IMR-90 (cell line): ENCODE measurements at regions not wholly inside any gene's neighbourhood (a gene's known extent, or its start where the extent isn't known, plus 50 kb on each side); places are given as distances from the start of the nearest gene placed in this dataset.

ENCODE experiments used
- ATAC-seq: fragments of 200-7000 bp; cut with Tn5 transposase; 2 replicates; pipeline ENCODE4 v1.9.1; 2020; ENCODE audit warnings: low read depth, mild to moderate bottlenecking, moderate library complexity
- BruUV-seq: library from RNA; stranded (reverse); fragments of 400-500 nt; replicated peaks from 2 replicates; lab custom pipeline; 2021; lab: Mats Ljungman, UMichigan
- CTCF ChIA-PET: fragments of 300-600 bp; formaldehyde crosslinking; extraction: SDS; loops from one replicate; lab custom pipeline; 2021; ENCODE audit warnings: antibody characterized with exemption; lab: Yijun Ruan, JAX
- POLR2A ChIA-PET: fragments of 300-600 bp; sonication (Branson Sonifier 250); formaldehyde crosslinking; loops from one replicate; lab custom pipeline; 2022; ENCODE audit warnings: antibody characterized with exemption; ENCODE audit not compliant: unreplicated experiment; lab: Charles Lee
- DNase-seq: peaks from one replicate; pipeline ENCODE4 v3.0.0; 2013
- H2AFZ ChIP-seq: replicated peaks from 2 replicates; pipeline ENCODE3; 2013; ENCODE audit warnings: low read length, mild to moderate bottlenecking; ENCODE audit not compliant: poor library complexity
- H2AK5ac ChIP-seq: 2 replicates; pipeline ENCODE4 v1.6.1; 2013; ENCODE audit warnings: low read depth, low read length, inconsistent platforms
- H2AK9ac ChIP-seq: replicated peaks from 2 replicates; pipeline ENCODE3; 2013; ENCODE audit warnings: mild to moderate bottlenecking, low read depth, low read length, moderate library complexity; ENCODE audit not compliant: poor library complexity
- H2BK120ac ChIP-seq: 2 replicates; pipeline ENCODE4 v1.6.1; 2013; ENCODE audit warnings: low read depth, low read length, inconsistent platforms
- H2BK15ac ChIP-seq: 3 replicates; pipeline ENCODE4 v1.6.1; 2013; ENCODE audit warnings: low read depth, low read length, inconsistent platforms
- H2BK20ac ChIP-seq: 2 replicates; pipeline ENCODE4 v1.6.1; 2013; ENCODE audit warnings: low read depth, mild to moderate bottlenecking, inconsistent platforms, low read length, moderate library complexity
- H2BK5ac ChIP-seq: 2 replicates; pipeline ENCODE4 v1.6.1; 2013; ENCODE audit warnings: mild to moderate bottlenecking, low read depth, low read length, inconsistent platforms; ENCODE audit not compliant: poor library complexity, severe bottlenecking
- H3K14ac ChIP-seq: replicated peaks from 2 replicates; pipeline ENCODE4 v1.6.1; 2013; ENCODE audit warnings: low read depth, low read length, inconsistent platforms
- H3K18ac ChIP-seq: 2 replicates; pipeline ENCODE4 v1.6.1; 2013; ENCODE audit warnings: low read depth, low read length, control low read depth
- H3K23ac ChIP-seq: 2 replicates; pipeline ENCODE4 v1.6.1; 2013; ENCODE audit warnings: low read depth, low read length, inconsistent platforms
- H3K27ac ChIP-seq: 2 replicates; pipeline ENCODE4 v1.5.1; 2013; ENCODE audit warnings: mild to moderate bottlenecking, control low read depth, low read length; ENCODE audit not compliant: insufficient read depth
- H3K27me3 ChIP-seq: 2 replicates; pipeline ENCODE4 v1.6.1; 2013; ENCODE audit warnings: low read length; ENCODE audit not compliant: control insufficient read depth, insufficient read depth
- H3K36me3 ChIP-seq: 2 replicates; pipeline ENCODE4 v1.6.1; 2013; ENCODE audit warnings: low read length, mixed read lengths; ENCODE audit not compliant: control insufficient read depth, insufficient read depth
- H3K4ac ChIP-seq: 2 replicates; pipeline ENCODE4 v1.6.1; 2013; ENCODE audit warnings: low read depth, low read length, inconsistent platforms
- H3K4me1 ChIP-seq: 2 replicates; pipeline ENCODE4 v1.6.1; 2013; ENCODE audit warnings: low read length, mixed read lengths; ENCODE audit not compliant: control insufficient read depth, insufficient read depth
- H3K4me2 ChIP-seq: 2 replicates; pipeline ENCODE4 v1.6.1; 2013; ENCODE audit warnings: low read depth, mild to moderate bottlenecking, control low read depth, low read length, moderate library complexity
- H3K4me3 ChIP-seq: 2 replicates; pipeline ENCODE4 v1.5.1; 2013; ENCODE audit warnings: low read depth, mild to moderate bottlenecking, control low read depth, low read length, moderate library complexity; ENCODE audit not compliant: insufficient read depth
- H3K56ac ChIP-seq: 2 replicates; pipeline ENCODE4 v1.6.1; 2013; ENCODE audit warnings: low read length, inconsistent platforms; ENCODE audit not compliant: insufficient read depth; ENCODE audit errors: extremely low read depth
- H3K79me1 ChIP-seq, 2 experiments: 2 replicates each; pipeline ENCODE4 v1.6.1; 2013; ENCODE audit warnings: low read length in 2 of 2, inconsistent platforms in 1 of 2, low read depth in 1 of 2
- H3K9ac ChIP-seq: 2 replicates; pipeline ENCODE4 v1.6.1; 2013; ENCODE audit warnings: low read depth, low read length, control low read depth
- H3K9me1 ChIP-seq: 2 replicates; pipeline ENCODE4 v1.6.1; 2013; ENCODE audit warnings: low read length, inconsistent platforms; ENCODE audit not compliant: insufficient read depth
- H3K9me3 ChIP-seq: 2 replicates; pipeline ENCODE4 v1.6.1; 2013; ENCODE audit warnings: low read length; ENCODE audit not compliant: control insufficient read depth, insufficient read depth
- H4K20me1 ChIP-seq: 2 replicates; pipeline ENCODE4 v1.6.1; 2013; ENCODE audit warnings: low read length, inconsistent platforms; ENCODE audit not compliant: insufficient read depth
- H4K5ac ChIP-seq: 2 replicates; pipeline ENCODE4 v1.6.1; 2013; ENCODE audit warnings: mild to moderate bottlenecking, low read depth, low read length, control low read depth
- H4K8ac ChIP-seq, 2 experiments: 2 replicates each; pipeline ENCODE4 v1.6.1; 2013; ENCODE audit warnings: low read depth in 2 of 2, low read length in 2 of 2, control low read depth in 1 of 2, inconsistent platforms in 1 of 2
- H4K91ac ChIP-seq: 2 replicates; pipeline ENCODE4 v1.6.1; 2013; ENCODE audit warnings: low read depth, low read length, inconsistent platforms; ENCODE audit not compliant: insufficient read depth
- BHLHE40 ChIP-seq: fragments of 150-350 bp; IDR thresholded peaks from 2 replicates; pipeline ENCODE4 v1.6.1; 2016; ENCODE audit warnings: mild to moderate bottlenecking, low read depth, low read length
- ELK1 ChIP-seq: fragments of 150-350 bp; IDR thresholded peaks from 2 replicates; pipeline ENCODE4 v1.6.1; 2016; ENCODE audit warnings: low read depth, mild to moderate bottlenecking, low read length, moderate library complexity, borderline replicate concordance
- MAZ ChIP-seq: IDR thresholded peaks from 2 replicates; pipeline ENCODE4 v1.6.1; 2012; ENCODE audit warnings: low read depth, mild to moderate bottlenecking, low read length, improper control_type of control experiment, moderate library complexity, borderline replicate concordance
- RFX5 ChIP-seq: IDR thresholded peaks from 2 replicates; pipeline ENCODE4 v1.8.0; 2012; ENCODE audit warnings: low read depth, mild to moderate bottlenecking, low read length, moderate library complexity
- WGBS, 2 experiments: methylation state at CpG; one replicate each; pipeline versions ENCODE4 v1.1.5 to v1.1.7; 2013; ENCODE audit warnings: missing lambda C conversion rate in 2 of 2; ENCODE audit not compliant: insufficient read length in 1 of 2; ENCODE audit errors: extremely low coverage in 2 of 2; 5-methylcytosine and 5-hydroxymethylcytosine counted together
- dilution Hi-C: fragments of 300-500 bp; cut with HindIII; formaldehyde crosslinking; loops from one replicate; pipeline ENCODE4 v1.14.3; 2018; ENCODE audit warnings: low sequenced_read_pairs; ENCODE audit not compliant: unreplicated experiment
- in situ Hi-C: fragments of 300-500 bp; cut with MboI; formaldehyde crosslinking; loops from 3 replicates; pipeline ENCODE4 v1.14.3; 2019; ENCODE audit warnings: low sequenced_read_pairs, inconsistent platforms, mixed read lengths
- intact Hi-C: fragments of 100-400 bp; cut with micrococcal nuclease; formaldehyde crosslinking; loops from 2 replicates; pipeline ENCODE4 v1.10.0; 2022

DNA sequence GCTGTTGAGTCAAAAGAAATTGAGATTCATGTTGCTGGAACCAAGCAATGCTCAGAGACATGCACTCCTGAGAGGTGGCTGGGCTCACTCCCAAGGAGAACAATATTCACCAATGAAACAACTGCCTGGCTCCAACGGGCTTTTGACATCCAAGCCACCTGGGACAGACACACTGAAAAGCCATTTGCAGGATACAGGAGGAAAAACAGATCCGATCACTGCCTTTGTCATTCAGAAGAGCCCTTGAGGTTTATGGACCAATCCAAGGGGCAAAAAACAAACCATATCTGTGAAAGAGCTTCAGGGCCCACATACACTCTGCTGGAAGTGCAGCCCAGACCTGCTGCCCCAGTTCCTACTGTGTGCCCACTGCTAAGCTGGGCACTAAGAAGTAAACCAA lies 277.5 kb downstream of the NUAK1 start:
- H4K5ac ChIP-seq: no peak overlapping the region
- no peak overlapping the region for H3K9ac ChIP-seq
- no peak overlapping the region for H3K18ac ChIP-seq
- H3K27me3 ChIP-seq: no peaks in the 10 kb centered on the region
- POLR2A ChIA-PET: no interaction called here
- in situ Hi-C loops (no loop called here), intact Hi-C loops (no loop called here), dilution Hi-C loops (no loop called here)
- ATAC-seq (no peak), DNase-seq (no peak)
- H3K9me1 ChIP-seq: no peaks in the 10 kb centered on the region
- H2BK5ac ChIP-seq: no peak overlapping the region
- H2AFZ ChIP-seq: no peak overlapping the region
- no peak overlapping the region for H2BK120ac ChIP-seq
- no peak overlapping the region for H3K23ac ChIP-seq
- H3K4me3 ChIP-seq: no peak overlapping the region
- no peak overlapping the region for H2AK5ac ChIP-seq
- no peak overlapping the region for H4K91ac ChIP-seq
- no peaks in the 10 kb centered on the region for H3K79me1 ChIP-seq
- no peaks in the 10 kb centered on the region for H3K4me1 ChIP-seq
- no peak overlapping the region for H3K4ac ChIP-seq
- H3K14ac ChIP-seq: no peak overlapping the region
- peaks cover 8% of the 10 kb centered on the region for H3K9me3 ChIP-seq
- H2BK20ac ChIP-seq: no peak overlapping the region
- BruUV-seq: no TSS peak
- 83% methylated on average over 1 of the region's 2 CpGs; no CpG with 5 or more reads in 1 of the 2 experiments for WGBS, 2 experiments
- H4K20me1 ChIP-seq: no peaks in the 10 kb centered on the region
- no peak overlapping the region for H3K4me2 ChIP-seq
- no peak overlapping the region for H2BK15ac ChIP-seq
- no peak overlapping the region for H4K8ac ChIP-seq
- CTCF ChIA-PET: no interaction called here
- TF ChIP-seq BHLHE40 (no peak), MAZ (no peak), ELK1 (no peak), RFX5 (no peak)
- no peak overlapping the region for H3K27ac ChIP-seq
- no peak overlapping the region for H2AK9ac ChIP-seq
- H3K36me3 ChIP-seq: no peaks in the 10 kb centered on the region
- no peak overlapping the region for H3K56ac ChIP-seq
